ENCODE measurements at regions not wholly inside any gene's neighbourhood (a gene's known extent, or its start where the extent isn't known, plus 50 kb on each side); places are given as distances from the start of the nearest gene placed in this dataset.

GRCh38 chr14:97010491-97011160 is 213.4 kb downstream of the VRK1 start:
- peaks cover 9% of the 10 kb centered on the region for H3K27me3 Mint-ChIP-seq (ENCODE audit: insufficient read depth, unreplicated experiment)
- H3K27ac Mint-ChIP-seq (ENCODE audit: unreplicated experiment), result no peak overlapping the region
- no peaks in the 10 kb centered on the region for H3K36me3 Mint-ChIP-seq (ENCODE audit: insufficient read depth, unreplicated experiment)
- no peak overlapping the region for H3K4me3 Mint-ChIP-seq (ENCODE audit: unreplicated experiment)
- no peaks in the 10 kb centered on the region for H3K27me3 ChIP-seq (replicated peaks; ENCODE audit: control insufficient read depth, insufficient read depth, low read length)
- no peaks in the 10 kb centered on the region for H3K4me1 ChIP-seq
- intact Hi-C loops (cut with micrococcal nuclease; ENCODE audit: unreplicated experiment), result no loop called here
- H3K9me3 ChIP-seq, result no peaks in the 10 kb centered on the region
- no peak overlapping the region for H3K4me3 ChIP-seq (ENCODE audit: low read depth, low read length)
- no peaks in the 10 kb centered on the region for H3K4me1 Mint-ChIP-seq (ENCODE audit: low read depth, unreplicated experiment)
- DNase-seq, result no peak
- H3K36me3 ChIP-seq (ENCODE audit: control insufficient read depth, insufficient read depth, low read length), result no peaks in the 10 kb centered on the region
- ChIA-PET CTCF (no interaction called here), POLR2A (no interaction called here)
- peak; percentile 9 to 19 for TF ChIP-seq CTCF (IDR thresholded peaks at IDR 0.05; ENCODE audit: insufficient read depth in 1 of 2, low read depth in 1 of 2, low read length in 1 of 2, severe bottlenecking in 1 of 2, unreplicated experiment in 1 of 2)
- BruUV-seq (replicated peaks), result no TSS peak
- no peaks in the 10 kb centered on the region for H3K9me3 Mint-ChIP-seq (ENCODE audit: unreplicated experiment)

- H3K9me3 Mint-ChIP-seq (ENCODE audit: unreplicated experiment), result no peaks in the 10 kb centered on the region
- CTCF ChIA-PET, result no interaction called here
- Histone ChIP-seq H3K9me3 (no peaks in the 10 kb centered on the region), H3K4me1 (no peaks in the 10 kb centered on the region), H3K27me3 (replicated peaks; ENCODE audit: control insufficient read depth, insufficient read depth, low read length) (no peaks in the 10 kb centered on the region), H3K36me3 (ENCODE audit: control insufficient read depth, insufficient read depth, low read length) (no peaks in the 10 kb centered on the region), H3K4me3 (ENCODE audit: low read depth, low read length) (no peak overlapping the region)
- intact Hi-C loops (cut with micrococcal nuclease; ENCODE audit: unreplicated experiment), result no loop called here
- no peaks in the 10 kb centered on the region for H3K36me3 Mint-ChIP-seq (ENCODE audit: insufficient read depth, unreplicated experiment)
- TF ChIP-seq CTCF (IDR thresholded peaks at IDR 0.05; ENCODE audit: insufficient read depth in 1 of 2, low read depth in 1 of 2, low read length in 1 of 2, severe bottlenecking in 1 of 2, unreplicated experiment in 1 of 2), result no peak
- no peak overlapping the region for H3K27ac Mint-ChIP-seq (ENCODE audit: unreplicated experiment)
- H3K4me1 Mint-ChIP-seq (ENCODE audit: low read depth, unreplicated experiment), result no peaks in the 10 kb centered on the region
- peaks cover 12% of the 10 kb centered on the region for H3K27me3 Mint-ChIP-seq (ENCODE audit: insufficient read depth, unreplicated experiment)
- H3K4me3 Mint-ChIP-seq (ENCODE audit: unreplicated experiment), result no peak overlapping the region
- POLR2A ChIA-PET, result no interaction called here
- BruUV-seq (replicated peaks), result no TSS peak
- DNase-seq, result no peak
These were observed 216.7 kb downstream of the VRK1 start for GRCh38 chr14:97013878-97014277.

GRCh38 chr14:97021001-97021400 is 223.8 kb downstream of the VRK1 start:
- no peak for DNase-seq
- BruUV-seq (replicated peaks), result no TSS peak
- Histone ChIP-seq H3K4me1 (no peaks in the 10 kb centered on the region), H3K4me3 (ENCODE audit: low read depth, low read length) (no peak overlapping the region), H3K27me3 (replicated peaks; ENCODE audit: control insufficient read depth, insufficient read depth, low read length) (no peaks in the 10 kb centered on the region), H3K36me3 (ENCODE audit: control insufficient read depth, insufficient read depth, low read length) (no peaks in the 10 kb centered on the region), H3K9me3 (no peaks in the 10 kb centered on the region)
- Mint-ChIP-seq H3K36me3 (ENCODE audit: insufficient read depth, unreplicated experiment) (no peaks in the 10 kb centered on the region), H3K9me3 (ENCODE audit: unreplicated experiment) (no peaks in the 10 kb centered on the region), H3K27ac (ENCODE audit: unreplicated experiment) (no peak overlapping the region), H3K4me1 (ENCODE audit: low read depth, unreplicated experiment) (no peaks in the 10 kb centered on the region), H3K27me3 (ENCODE audit: insufficient read depth, unreplicated experiment) (peaks cover 10% of the 10 kb centered on the region), H3K4me3 (ENCODE audit: unreplicated experiment) (peak overlapping the region; percentile 45)
- intact Hi-C loops (cut with micrococcal nuclease; ENCODE audit: unreplicated experiment), result no loop called here
- ChIA-PET CTCF (no interaction called here), POLR2A (no interaction called here)
- no peak for TF ChIP-seq CTCF (IDR thresholded peaks at IDR 0.05; ENCODE audit: insufficient read depth in 1 of 2, low read depth in 1 of 2, low read length in 1 of 2, severe bottlenecking in 1 of 2, unreplicated experiment in 1 of 2)

Measured in Caco-2 (cell line).